SK-N-SH treated with all-trans-retinoic acid at 6 μM for 48 hours (cell line): ENCODE measurements at regions not wholly inside any gene's neighbourhood (a gene's known extent, or its start where the extent isn't known, plus 50 kb on each side); places are given as distances from the start of the nearest gene placed in this dataset.

Experiments used
- ATAC-seq: fragments of 200-7000 bp; cut with Tn5 transposase; 3 replicates; pipeline ENCODE4 v1.9.1; 2020; ENCODE audit warnings: mild to moderate bottlenecking, moderate library complexity
- ARNTL ChIP-seq: fragments of 450-650 bp; formaldehyde crosslinking; IDR thresholded peaks from 2 replicates; pipeline ENCODE4 v1.5.0; 2020; ENCODE audit warnings: low read depth, mild to moderate bottlenecking, moderate library complexity, borderline replicate concordance
- BACH2 ChIP-seq: fragments of 250-450 bp; sonication (Bioruptor Pico); IDR thresholded peaks from 2 replicates; pipeline ENCODE4 v1.9.0; 2021; ENCODE audit warnings: mild to moderate bottlenecking, borderline replicate concordance
- CREB5 ChIP-seq: fragments of 250-450 bp; sonication (Bioruptor Pico); IDR thresholded peaks from 2 replicates; pipeline ENCODE4 v1.5.1; 2020; ENCODE audit warnings: low read depth, mild to moderate bottlenecking, moderate library complexity
- CSDC2 ChIP-seq: fragments of 250-450 bp; sonication (Bioruptor Pico); IDR thresholded peaks from 2 replicates; pipeline ENCODE4 v1.5.0; 2020; ENCODE audit warnings: mild to moderate bottlenecking, moderate library complexity
- ESRRG ChIP-seq: fragments of 250-450 bp; sonication (Bioruptor Pico); IDR thresholded peaks from 2 replicates; pipeline ENCODE4 v1.6.1; 2021; ENCODE audit warnings: mild to moderate bottlenecking
- GLIS3 ChIP-seq: fragments of 250-450 bp; sonication (Bioruptor Pico); IDR thresholded peaks from 2 replicates; pipeline ENCODE4 v1.5.0; 2020; ENCODE audit warnings: mild to moderate bottlenecking, moderate library complexity
- ISL1 ChIP-seq: fragments of 250-450 bp; sonication (Bioruptor Pico); IDR thresholded peaks from 2 replicates; pipeline ENCODE4 v2.1.2; 2022; ENCODE audit warnings: mild to moderate bottlenecking, moderate library complexity
- OSR1 ChIP-seq: fragments of 250-450 bp; sonication (Bioruptor Pico); IDR thresholded peaks from 2 replicates; pipeline ENCODE4 v1.8.0; 2022; ENCODE audit warnings: moderate library complexity, mild to moderate bottlenecking, inconsistent platforms
- PATZ1 ChIP-seq: fragments of 250-450 bp; sonication (Bioruptor Pico); IDR thresholded peaks from 2 replicates; pipeline ENCODE4 v1.8.0; 2020; ENCODE audit warnings: mild to moderate bottlenecking, moderate library complexity, borderline replicate concordance
- PPARA ChIP-seq: fragments of 250-450 bp; sonication (Bioruptor Pico); IDR thresholded peaks from 2 replicates; pipeline ENCODE4 v1.5.0; 2020; ENCODE audit warnings: mild to moderate bottlenecking, borderline replicate concordance
- RARB ChIP-seq: fragments of 250-450 bp; sonication (Bioruptor Pico); IDR thresholded peaks from 2 replicates; pipeline ENCODE4 v1.8.0; 2021; ENCODE audit warnings: mild to moderate bottlenecking, moderate library complexity
- SNAI2 ChIP-seq: fragments of 250-450 bp; sonication (Bioruptor Pico); IDR thresholded peaks from 2 replicates; pipeline ENCODE4 v1.5.0; 2020; ENCODE audit warnings: mild to moderate bottlenecking, moderate library complexity
- TCF4 ChIP-seq: fragments of 250-450 bp; sonication (Bioruptor Pico); IDR thresholded peaks from 2 replicates; pipeline ENCODE4 v1.8.0; 2021; ENCODE audit warnings: mild to moderate bottlenecking, moderate library complexity, borderline replicate concordance
- TOX ChIP-seq: fragments of 250-450 bp; sonication (Bioruptor Pico); IDR thresholded peaks from 2 replicates; pipeline ENCODE4 v1.8.0; 2021; ENCODE audit warnings: mild to moderate bottlenecking, moderate library complexity, borderline replicate concordance
- ZC3H10 ChIP-seq: fragments of 250-450 bp; sonication (Bioruptor Pico); IDR thresholded peaks from 2 replicates; pipeline ENCODE4 v1.5.1; 2021; ENCODE audit warnings: mild to moderate bottlenecking, moderate library complexity
- ZFP3 ChIP-seq: fragments of 250-450 bp; sonication (Bioruptor Pico); IDR thresholded peaks from 2 replicates; pipeline ENCODE4 v1.5.0; 2020; ENCODE audit warnings: mild to moderate bottlenecking, moderate library complexity
- ZFP30 ChIP-seq: fragments of 450-650 bp; formaldehyde crosslinking; IDR thresholded peaks from 2 replicates; pipeline ENCODE4 v1.5.0; 2022; ENCODE audit warnings: mild to moderate bottlenecking, moderate library complexity
- ZNF565 ChIP-seq: fragments of 450-650 bp; formaldehyde crosslinking; conservative IDR thresholded peaks from 2 replicates; pipeline ENCODE4 v1.5.0; 2020; ENCODE audit warnings: low read depth, mild to moderate bottlenecking, moderate library complexity
- ZNF70 ChIP-seq: fragments of 450-650 bp; formaldehyde crosslinking; IDR thresholded peaks from 2 replicates; pipeline ENCODE4 v1.5.0; 2020; ENCODE audit warnings: mild to moderate bottlenecking, moderate library complexity
- ZNF8 ChIP-seq: fragments of 450-650 bp; formaldehyde crosslinking; IDR thresholded peaks from 2 replicates; pipeline ENCODE4 v1.5.0; 2020; ENCODE audit warnings: mild to moderate bottlenecking, moderate library complexity
- TF ChIP-seq, protein P1 (sequence below): fragments of 250-450 bp; sonication (Bioruptor Pico); IDR thresholded peaks from 2 replicates; pipeline ENCODE4 v1.8.0; 2021; ENCODE audit warnings: low read depth, mild to moderate bottlenecking, moderate library complexity, borderline replicate concordance
- TF ChIP-seq, protein P2 (sequence below): fragments of 250-450 bp; sonication (Bioruptor Pico); IDR thresholded peaks from 2 replicates; pipeline ENCODE4 v1.5.1; 2021; ENCODE audit warnings: mild to moderate bottlenecking, moderate library complexity

GRCh38 chr3:145939431-145939830 lies 221.6 kb downstream of the PLOD2 start:
- no peak for ATAC-seq
- no peak for TF ChIP-seq PPARA (CRISPR knock-in tag)
- TF ChIP-seq CREB5 (CRISPR knock-in tag): no peak
- TF ChIP-seq ZC3H10 (CRISPR knock-in tag): no peak
- TF ChIP-seq ZFP3: no peak
- TF ChIP-seq ZNF8 (CRISPR knock-in tag): no peak
- TF ChIP-seq TCF4: no peak
- no peak for TF ChIP-seq ZNF70 (CRISPR knock-in tag)

GRCh38 chr3:145942052-145942451 lies 218.9 kb downstream of the PLOD2 start:
- no peak for TF ChIP-seq ZFP3
- TF ChIP-seq PPARA (CRISPR knock-in tag): no peak
- TF ChIP-seq OSR1 (CRISPR knock-in tag): no peak
- TF ChIP-seq, protein P1, sequence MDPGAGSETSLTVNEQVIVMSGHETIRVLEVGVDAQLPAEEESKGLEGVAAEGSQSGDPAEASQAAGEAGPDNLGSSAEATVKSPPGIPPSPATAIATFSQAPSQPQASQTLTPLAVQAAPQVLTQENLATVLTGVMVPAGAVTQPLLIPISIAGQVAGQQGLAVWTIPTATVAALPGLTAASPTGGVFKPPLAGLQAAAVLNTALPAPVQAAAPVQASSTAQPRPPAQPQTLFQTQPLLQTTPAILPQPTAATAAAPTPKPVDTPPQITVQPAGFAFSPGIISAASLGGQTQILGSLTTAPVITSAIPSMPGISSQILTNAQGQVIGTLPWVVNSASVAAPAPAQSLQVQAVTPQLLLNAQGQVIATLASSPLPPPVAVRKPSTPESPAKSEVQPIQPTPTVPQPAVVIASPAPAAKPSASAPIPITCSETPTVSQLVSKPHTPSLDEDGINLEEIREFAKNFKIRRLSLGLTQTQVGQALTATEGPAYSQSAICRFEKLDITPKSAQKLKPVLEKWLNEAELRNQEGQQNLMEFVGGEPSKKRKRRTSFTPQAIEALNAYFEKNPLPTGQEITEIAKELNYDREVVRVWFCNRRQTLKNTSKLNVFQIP (CRISPR knock-in tag): no peak
- TF ChIP-seq GLIS3 (CRISPR knock-in tag): no peak
- no peak for TF ChIP-seq ZC3H10 (CRISPR knock-in tag)
- TF ChIP-seq CREB5 (CRISPR knock-in tag): no peak
- no peak for TF ChIP-seq TCF4
- no peak for TF ChIP-seq ISL1 (CRISPR knock-in tag)
- TF ChIP-seq PATZ1 (CRISPR knock-in tag): no peak
- TF ChIP-seq TOX (CRISPR knock-in tag): no peak
- TF ChIP-seq CSDC2 (CRISPR knock-in tag): no peak
- TF ChIP-seq ESRRG (CRISPR knock-in tag): no peak
- no peak for TF ChIP-seq BACH2 (CRISPR knock-in tag)
- TF ChIP-seq ZNF8 (CRISPR knock-in tag): no peak
- no peak for ATAC-seq

GRCh38 chr3:145943952-145944351 lies 217.0 kb downstream of the PLOD2 start:
- no peak for ATAC-seq
- TF ChIP-seq ARNTL (CRISPR knock-in tag) (no peak), ZNF70 (CRISPR knock-in tag) (no peak), CSDC2 (CRISPR knock-in tag) (no peak), ZC3H10 (CRISPR knock-in tag) (no peak)
- TF ChIP-seq, all 23 proteins: peak for 0

GRCh38 chr3:145951441-145951840 lies 209.5 kb downstream of the PLOD2 start:
- no peak for ATAC-seq
- TF ChIP-seq ESRRG (CRISPR knock-in tag): no peak
- TF ChIP-seq ISL1 (CRISPR knock-in tag): no peak
- TF ChIP-seq OSR1 (CRISPR knock-in tag): no peak
- TF ChIP-seq ZNF565 (CRISPR knock-in tag): no peak
- no peak for TF ChIP-seq ZFP30
- no peak for TF ChIP-seq ZNF8 (CRISPR knock-in tag)
- no peak for TF ChIP-seq CSDC2 (CRISPR knock-in tag)
- no peak for TF ChIP-seq ZC3H10 (CRISPR knock-in tag)
- no peak for TF ChIP-seq ZFP3
- TF ChIP-seq, protein P2, sequence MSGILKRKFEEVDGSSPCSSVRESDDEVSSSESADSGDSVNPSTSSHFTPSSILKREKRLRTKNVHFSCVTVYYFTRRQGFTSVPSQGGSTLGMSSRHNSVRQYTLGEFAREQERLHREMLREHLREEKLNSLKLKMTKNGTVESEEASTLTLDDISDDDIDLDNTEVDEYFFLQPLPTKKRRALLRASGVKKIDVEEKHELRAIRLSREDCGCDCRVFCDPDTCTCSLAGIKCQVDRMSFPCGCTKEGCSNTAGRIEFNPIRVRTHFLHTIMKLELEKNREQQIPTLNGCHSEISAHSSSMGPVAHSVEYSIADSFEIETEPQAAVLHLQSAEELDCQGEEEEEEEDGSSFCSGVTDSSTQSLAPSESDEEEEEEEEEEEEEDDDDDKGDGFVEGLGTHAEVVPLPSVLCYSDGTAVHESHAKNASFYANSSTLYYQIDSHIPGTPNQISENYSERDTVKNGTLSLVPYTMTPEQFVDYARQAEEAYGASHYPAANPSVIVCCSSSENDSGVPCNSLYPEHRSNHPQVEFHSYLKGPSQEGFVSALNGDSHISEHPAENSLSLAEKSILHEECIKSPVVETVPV: no peak
- TF ChIP-seq BACH2 (CRISPR knock-in tag): no peak
- TF ChIP-seq RARB (CRISPR knock-in tag): no peak
- TF ChIP-seq SNAI2 (CRISPR knock-in tag): no peak
